ENCODE measurements at regions not wholly inside any gene's neighbourhood (a gene's known extent, or its start where the extent isn't known, plus 50 kb on each side); places are given as distances from the start of the nearest gene placed in this dataset.

- no peaks in the 10 kb centered on the region for H3K27me3 Mint-ChIP-seq (ENCODE audit: unreplicated experiment)
- no peak overlapping the region for H3K27ac Mint-ChIP-seq (ENCODE audit: unreplicated experiment)
- H3K9me3 Mint-ChIP-seq (ENCODE audit: unreplicated experiment) = peaks cover 2% of the 10 kb centered on the region
- TF ChIP-seq, protein P1, sequence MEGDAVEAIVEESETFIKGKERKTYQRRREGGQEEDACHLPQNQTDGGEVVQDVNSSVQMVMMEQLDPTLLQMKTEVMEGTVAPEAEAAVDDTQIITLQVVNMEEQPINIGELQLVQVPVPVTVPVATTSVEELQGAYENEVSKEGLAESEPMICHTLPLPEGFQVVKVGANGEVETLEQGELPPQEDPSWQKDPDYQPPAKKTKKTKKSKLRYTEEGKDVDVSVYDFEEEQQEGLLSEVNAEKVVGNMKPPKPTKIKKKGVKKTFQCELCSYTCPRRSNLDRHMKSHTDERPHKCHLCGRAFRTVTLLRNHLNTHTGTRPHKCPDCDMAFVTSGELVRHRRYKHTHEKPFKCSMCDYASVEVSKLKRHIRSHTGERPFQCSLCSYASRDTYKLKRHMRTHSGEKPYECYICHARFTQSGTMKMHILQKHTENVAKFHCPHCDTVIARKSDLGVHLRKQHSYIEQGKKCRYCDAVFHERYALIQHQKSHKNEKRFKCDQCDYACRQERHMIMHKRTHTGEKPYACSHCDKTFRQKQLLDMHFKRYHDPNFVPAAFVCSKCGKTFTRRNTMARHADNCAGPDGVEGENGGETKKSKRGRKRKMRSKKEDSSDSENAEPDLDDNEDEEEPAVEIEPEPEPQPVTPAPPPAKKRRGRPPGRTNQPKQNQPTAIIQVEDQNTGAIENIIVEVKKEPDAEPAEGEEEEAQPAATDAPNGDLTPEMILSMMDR (IDR thresholded peaks at IDR 0.05; ENCODE audit: partially characterized antibody, unreplicated experiment) = no peak
- H3K36me3 Mint-ChIP-seq (ENCODE audit: unreplicated experiment) = peaks cover 10% of the 10 kb centered on the region
- no peaks in the 10 kb centered on the region for H3K4me1 Mint-ChIP-seq (ENCODE audit: low read depth, unreplicated experiment)
- no peak for DNase-seq
- no peak overlapping the region for H3K4me3 Mint-ChIP-seq (ENCODE audit: unreplicated experiment)
Measured at GRCh38 chr14:49427117-49427516, 159.1 kb downstream of the RPS29 start.

GRCh38 chr14:49425921-49426320, 160.3 kb downstream of the RPS29 start:
- Mint-ChIP-seq H3K36me3 (ENCODE audit: unreplicated experiment) (peaks cover 3% of the 10 kb centered on the region), H3K27ac (ENCODE audit: unreplicated experiment) (no peak overlapping the region), H3K4me3 (ENCODE audit: unreplicated experiment) (no peak overlapping the region), H3K27me3 (ENCODE audit: unreplicated experiment) (no peaks in the 10 kb centered on the region), H3K4me1 (ENCODE audit: low read depth, unreplicated experiment) (no peaks in the 10 kb centered on the region), H3K9me3 (ENCODE audit: unreplicated experiment) (peaks cover 2% of the 10 kb centered on the region)
- DNase-seq = no peak
- TF ChIP-seq, protein P1 (IDR thresholded peaks at IDR 0.05; ENCODE audit: partially characterized antibody, unreplicated experiment) = no peak

- Mint-ChIP-seq H3K27me3 (ENCODE audit: unreplicated experiment) (no peaks in the 10 kb centered on the region), H3K4me1 (ENCODE audit: low read depth, unreplicated experiment) (no peaks in the 10 kb centered on the region), H3K27ac (ENCODE audit: unreplicated experiment) (no peak overlapping the region), H3K9me3 (ENCODE audit: unreplicated experiment) (no peaks in the 10 kb centered on the region), H3K4me3 (ENCODE audit: unreplicated experiment) (no peak overlapping the region), H3K36me3 (ENCODE audit: unreplicated experiment) (no peaks in the 10 kb centered on the region)
- no peak for DNase-seq
- TF ChIP-seq, protein P1 (IDR thresholded peaks at IDR 0.05; ENCODE audit: partially characterized antibody, unreplicated experiment) = no peak
Measured at GRCh38 chr14:49424436-49425331, 161.5 kb downstream of the RPS29 start.

GRCh38 chr14:49420201-49420600, 166.0 kb downstream of the RPS29 start:
- no peaks in the 10 kb centered on the region for H3K9me3 Mint-ChIP-seq (ENCODE audit: unreplicated experiment)
- no peaks in the 10 kb centered on the region for H3K4me1 Mint-ChIP-seq (ENCODE audit: low read depth, unreplicated experiment)
- TF ChIP-seq, protein P1 (IDR thresholded peaks at IDR 0.05; ENCODE audit: partially characterized antibody, unreplicated experiment) = no peak
- no peaks in the 10 kb centered on the region for H3K36me3 Mint-ChIP-seq (ENCODE audit: unreplicated experiment)
- no peak overlapping the region for H3K4me3 Mint-ChIP-seq (ENCODE audit: unreplicated experiment)
- H3K27ac Mint-ChIP-seq (ENCODE audit: unreplicated experiment) = no peak overlapping the region
- DNase-seq = no peak
- no peaks in the 10 kb centered on the region for H3K27me3 Mint-ChIP-seq (ENCODE audit: unreplicated experiment)

- TF ChIP-seq, protein P1 (IDR thresholded peaks at IDR 0.05; ENCODE audit: partially characterized antibody, unreplicated experiment) = no peak
- no peak for DNase-seq
- no peaks in the 10 kb centered on the region for H3K9me3 Mint-ChIP-seq (ENCODE audit: unreplicated experiment)
- no peaks in the 10 kb centered on the region for H3K27me3 Mint-ChIP-seq (ENCODE audit: unreplicated experiment)
- no peak overlapping the region for H3K27ac Mint-ChIP-seq (ENCODE audit: unreplicated experiment)
- no peak overlapping the region for H3K4me3 Mint-ChIP-seq (ENCODE audit: unreplicated experiment)
- no peaks in the 10 kb centered on the region for H3K36me3 Mint-ChIP-seq (ENCODE audit: unreplicated experiment)
- H3K4me1 Mint-ChIP-seq (ENCODE audit: low read depth, unreplicated experiment) = no peaks in the 10 kb centered on the region
Measured at GRCh38 chr14:49418789-49419188, 167.4 kb downstream of the RPS29 start.

Measured in glutamatergic neuron (in vitro differentiated cells).